Inferior parietal cortex (tissue), 1 donor: ENCODE measurements at regions not wholly inside any gene's neighbourhood (a gene's known extent, or its start where the extent isn't known, plus 50 kb on each side); places are given as distances from the start of the nearest gene placed in this dataset.
"Not testable (repeated sequence)": the region's sequence is repeated elsewhere in the genome, so short reads cannot be mapped to it uniquely, and the experiment has no call there.

Experiments
- DNase-seq: peaks from one replicate; pipeline ENCODE4 v3.0.0-alpha.2; 2016; ENCODE audit errors: extremely low spot score

DNA sequence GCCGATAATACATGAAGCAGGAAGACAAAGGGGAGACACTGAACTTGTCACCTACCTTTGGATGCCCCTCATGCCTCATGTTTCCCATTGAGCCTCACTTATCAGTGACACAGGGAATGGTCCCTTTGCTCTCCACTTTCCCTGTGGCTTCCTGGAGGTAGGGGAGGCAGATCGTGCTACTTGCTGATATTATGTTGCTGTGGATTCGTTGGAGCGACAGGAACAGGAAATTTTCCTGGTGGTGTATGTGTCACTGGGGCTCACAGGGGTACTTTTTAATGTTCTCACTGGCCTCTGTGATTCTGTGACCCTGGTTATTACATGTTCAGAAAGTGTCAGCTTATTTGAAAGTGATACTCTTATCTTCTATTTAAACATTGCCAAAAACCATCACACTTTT is 72.7 kb upstream of the VKORC1L1 start:
- not testable (repeated sequence) for DNase-seq

DNA sequence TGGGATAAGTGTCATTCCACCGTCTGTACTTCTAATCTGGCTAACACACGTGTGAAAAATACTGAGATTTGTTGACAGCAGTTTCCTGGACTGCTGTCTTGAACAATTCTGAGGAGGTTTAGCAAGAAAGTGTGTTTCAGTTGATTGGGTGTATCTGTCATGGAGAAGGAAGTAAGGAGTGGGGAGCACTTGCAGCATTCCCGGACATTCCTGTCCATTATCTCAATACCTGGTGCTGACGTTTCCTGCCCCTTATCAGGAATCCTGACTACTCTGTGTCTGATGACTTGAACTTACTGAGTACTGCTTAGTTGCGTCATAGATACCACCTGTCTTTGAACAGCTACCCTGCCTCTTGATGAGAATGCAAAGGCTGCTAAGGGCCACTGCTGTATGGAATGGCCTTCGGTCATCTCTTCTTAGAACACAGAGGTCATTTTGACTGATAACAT is 72.0 kb upstream of the VKORC1L1 start:
- DNase-seq, result no peak

DNA sequence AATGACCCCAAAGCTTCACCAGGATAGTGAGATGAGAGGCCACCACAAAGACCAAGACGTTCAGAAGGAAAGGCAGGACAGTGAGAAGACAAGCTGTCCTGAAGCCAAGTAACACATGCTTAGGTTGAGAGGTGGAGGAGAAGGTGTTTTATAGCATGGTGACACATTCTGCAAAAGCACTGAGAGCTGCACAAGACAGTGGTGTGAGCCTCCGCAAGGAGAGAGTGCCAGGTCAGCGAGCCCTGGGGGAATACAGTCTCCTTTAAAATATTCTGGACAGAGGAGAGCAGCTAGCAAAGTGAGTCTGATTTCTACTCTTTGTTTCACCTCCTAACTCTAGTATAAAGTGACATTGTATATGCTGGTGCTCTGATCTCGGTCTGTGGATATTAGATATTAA is 68.0 kb upstream of the VKORC1L1 start:
- DNase-seq, result no peak

GRCh38 chr7:65807067-65807466 is 65.8 kb upstream of the VKORC1L1 start:
- DNase-seq, result not testable (repeated sequence)

DNA sequence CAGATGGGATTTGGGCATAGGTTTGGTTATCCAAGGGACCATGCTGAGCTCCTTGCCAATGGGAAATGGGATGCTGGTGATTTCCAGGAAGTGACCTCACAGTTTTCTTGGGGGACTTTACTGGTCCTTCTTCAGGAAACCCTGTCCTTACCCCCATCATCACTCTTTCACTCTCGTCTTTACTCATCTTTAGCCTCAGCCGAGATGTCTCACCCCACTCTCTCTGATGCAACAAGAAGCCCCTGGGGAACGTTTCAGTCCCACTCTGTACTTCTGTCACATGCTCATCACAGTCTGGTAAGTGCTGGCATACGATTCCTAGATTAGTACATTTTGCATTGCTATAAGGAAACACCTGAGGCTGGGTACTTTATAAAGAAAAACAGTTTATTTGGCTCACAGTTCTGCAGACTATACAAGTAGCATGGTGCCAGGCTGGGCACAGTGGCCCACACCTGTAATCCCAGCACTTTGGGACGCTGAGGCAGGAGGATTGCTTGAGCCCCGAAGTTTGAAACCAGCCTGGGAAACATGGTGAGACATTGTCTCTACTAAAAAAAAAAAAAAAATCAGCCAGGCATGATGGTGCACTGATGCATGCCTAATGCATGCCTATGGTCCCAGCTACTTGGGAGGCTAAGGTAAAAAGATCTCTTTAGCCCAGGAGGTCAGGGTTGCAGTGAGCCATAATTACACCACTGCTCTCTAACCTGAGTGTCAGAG is 63.5 kb upstream of the VKORC1L1 start:
- DNase-seq, result no peak

GRCh38 chr7:65809982-65810288 is 62.9 kb upstream of the VKORC1L1 start:
- no peak for DNase-seq

DNA sequence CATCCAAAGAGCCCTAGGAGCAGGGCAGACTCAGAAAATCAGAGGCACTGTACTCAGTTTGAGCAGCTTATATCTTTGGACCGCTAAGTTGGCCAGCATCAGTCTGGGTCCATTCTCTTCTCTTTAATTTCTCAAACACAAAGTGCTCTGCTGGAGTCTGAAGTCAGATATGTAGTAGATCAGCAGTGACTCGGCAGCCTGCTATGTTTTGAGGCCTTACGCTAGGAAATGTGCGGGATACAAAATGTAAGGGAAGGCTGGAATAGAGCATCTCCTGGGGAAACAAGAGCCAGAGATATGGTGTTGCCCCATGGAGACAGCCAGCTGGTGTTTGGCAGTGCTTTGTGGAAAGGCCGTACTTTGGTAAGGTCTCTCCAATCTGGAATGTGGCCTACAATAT is 60.6 kb upstream of the VKORC1L1 start:
- no peak for DNase-seq

DNA sequence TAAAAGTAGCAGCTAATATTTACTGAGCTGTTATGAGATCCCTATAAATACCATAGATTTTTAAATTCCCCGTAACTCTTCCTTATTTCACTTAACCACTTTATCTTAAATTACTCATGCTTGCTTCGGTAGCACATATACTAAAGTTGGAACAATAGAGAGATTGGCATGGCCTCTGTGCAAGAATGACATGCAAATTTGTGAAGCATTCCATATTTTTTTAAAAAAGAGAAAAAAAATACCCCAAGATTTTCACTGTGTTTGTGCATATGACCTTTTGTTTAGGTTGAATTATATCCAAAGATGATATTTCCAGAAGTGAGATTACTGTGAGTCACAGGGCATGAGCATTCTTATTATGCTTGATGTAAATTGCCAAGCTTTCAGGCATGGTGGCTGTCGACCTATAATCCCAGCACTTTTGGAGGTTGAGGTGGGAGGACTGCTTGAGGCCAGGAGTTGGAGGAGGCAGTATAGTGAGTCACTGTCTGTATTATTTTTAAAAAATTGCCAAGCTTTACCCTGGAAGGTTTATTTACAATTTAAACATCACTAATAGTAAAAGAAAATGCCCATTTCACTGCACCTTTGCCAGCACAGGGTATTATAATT is 58.2 kb upstream of the VKORC1L1 start:
- not testable (repeated sequence) for DNase-seq

DNA sequence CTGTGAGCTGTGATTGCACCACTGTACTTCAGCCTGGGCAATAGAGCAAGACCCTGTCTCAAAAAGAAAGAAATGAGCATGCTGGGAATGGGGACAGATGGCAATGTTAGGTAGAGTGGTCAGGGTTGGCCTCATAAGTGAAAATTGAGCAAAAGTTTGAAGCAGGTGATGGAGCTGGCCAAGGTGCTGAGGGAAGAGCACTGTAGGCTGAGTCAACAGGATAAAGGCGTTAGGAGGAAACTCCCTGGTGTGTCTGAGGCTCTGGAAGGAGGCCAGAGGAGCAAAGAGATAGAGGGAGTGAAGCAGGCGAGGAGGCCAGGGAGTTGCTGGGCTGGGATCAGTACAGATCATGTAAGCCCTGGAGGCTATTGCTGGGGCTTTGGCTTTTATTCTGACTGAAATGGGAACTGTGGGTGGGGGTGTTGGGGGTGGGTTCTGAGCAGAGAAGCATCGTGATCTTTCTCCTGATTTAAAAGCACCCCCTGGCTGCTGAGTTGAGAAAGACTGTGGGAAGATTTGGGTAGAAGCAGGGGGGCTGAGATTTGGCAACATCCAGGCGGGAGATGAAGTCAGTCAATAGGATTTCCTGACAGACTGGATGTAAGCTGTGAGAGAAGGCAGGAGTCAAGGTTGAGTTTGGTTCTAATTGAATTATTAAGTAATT is 52.5 kb upstream of the VKORC1L1 start:
- DNase-seq, result no peak
